ENCODE measurements at regions not wholly inside any gene's neighbourhood (a gene's known extent, or its start where the extent isn't known, plus 50 kb on each side); places are given as distances from the start of the nearest gene placed in this dataset.

DNA sequence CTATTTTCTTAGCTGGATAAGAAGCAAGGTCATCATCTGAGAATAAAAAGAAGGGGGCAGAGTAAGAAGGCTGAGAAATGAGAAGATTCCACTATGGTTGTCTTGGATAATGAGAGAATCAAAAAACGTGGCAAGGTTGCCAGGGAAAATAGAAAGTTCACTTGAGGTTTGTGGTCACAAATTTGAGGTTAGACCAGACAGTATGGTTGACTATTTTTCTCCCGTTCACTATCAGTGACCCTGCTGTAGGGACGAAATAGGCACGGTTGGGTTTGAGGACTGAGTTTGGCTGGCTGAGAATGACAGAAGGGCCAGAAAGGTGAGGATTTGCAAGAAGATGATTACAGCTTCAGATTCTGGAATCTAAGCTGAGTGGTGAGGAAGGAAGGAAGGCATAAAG is 266.0 kb upstream of the ZNF462 start:
- TF ChIP-seq, protein P1, sequence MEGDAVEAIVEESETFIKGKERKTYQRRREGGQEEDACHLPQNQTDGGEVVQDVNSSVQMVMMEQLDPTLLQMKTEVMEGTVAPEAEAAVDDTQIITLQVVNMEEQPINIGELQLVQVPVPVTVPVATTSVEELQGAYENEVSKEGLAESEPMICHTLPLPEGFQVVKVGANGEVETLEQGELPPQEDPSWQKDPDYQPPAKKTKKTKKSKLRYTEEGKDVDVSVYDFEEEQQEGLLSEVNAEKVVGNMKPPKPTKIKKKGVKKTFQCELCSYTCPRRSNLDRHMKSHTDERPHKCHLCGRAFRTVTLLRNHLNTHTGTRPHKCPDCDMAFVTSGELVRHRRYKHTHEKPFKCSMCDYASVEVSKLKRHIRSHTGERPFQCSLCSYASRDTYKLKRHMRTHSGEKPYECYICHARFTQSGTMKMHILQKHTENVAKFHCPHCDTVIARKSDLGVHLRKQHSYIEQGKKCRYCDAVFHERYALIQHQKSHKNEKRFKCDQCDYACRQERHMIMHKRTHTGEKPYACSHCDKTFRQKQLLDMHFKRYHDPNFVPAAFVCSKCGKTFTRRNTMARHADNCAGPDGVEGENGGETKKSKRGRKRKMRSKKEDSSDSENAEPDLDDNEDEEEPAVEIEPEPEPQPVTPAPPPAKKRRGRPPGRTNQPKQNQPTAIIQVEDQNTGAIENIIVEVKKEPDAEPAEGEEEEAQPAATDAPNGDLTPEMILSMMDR (conservative IDR thresholded peaks at IDR 0.05; ENCODE audit: low read depth, low read length): no peak
- no peak for DNase-seq (ENCODE audit: low read depth)
- H3K4me3 ChIP-seq (ENCODE audit: low read depth, low read length): no peak overlapping the region

DNA sequence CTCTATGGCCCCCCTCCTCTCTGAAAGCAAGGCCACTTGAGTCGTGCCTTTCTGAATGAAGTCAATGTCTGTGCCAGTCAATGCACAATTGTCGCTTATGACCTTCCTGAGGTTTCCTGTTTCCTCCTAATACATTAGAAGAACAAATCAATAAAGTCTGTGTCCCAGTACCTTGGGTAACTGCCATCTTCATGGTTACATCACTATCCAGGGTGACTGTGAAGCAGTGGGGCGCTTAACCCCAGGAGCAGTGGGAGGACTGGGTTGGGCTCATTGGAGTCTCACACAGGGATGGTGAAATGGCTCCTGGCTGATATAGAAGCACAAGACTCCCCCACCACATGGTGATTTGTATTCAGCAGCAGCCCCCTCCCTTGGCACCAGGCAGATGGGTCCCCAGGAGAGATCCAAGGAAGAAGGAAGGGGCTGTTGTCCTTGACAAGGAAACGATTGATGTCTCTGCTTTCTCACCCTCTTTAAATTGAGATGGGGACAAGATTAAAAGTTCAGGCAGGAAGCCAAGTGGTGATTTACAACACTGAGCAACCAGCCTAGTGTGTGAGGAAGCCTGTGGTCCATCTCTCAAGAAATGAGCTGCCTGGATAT is 261.9 kb upstream of the ZNF462 start:
- DNase-seq (ENCODE audit: low read depth): no peak
- TF ChIP-seq, protein P1 (conservative IDR thresholded peaks at IDR 0.05; ENCODE audit: low read depth, low read length): no peak
- no peak overlapping the region for H3K4me3 ChIP-seq (ENCODE audit: low read depth, low read length)

DNA sequence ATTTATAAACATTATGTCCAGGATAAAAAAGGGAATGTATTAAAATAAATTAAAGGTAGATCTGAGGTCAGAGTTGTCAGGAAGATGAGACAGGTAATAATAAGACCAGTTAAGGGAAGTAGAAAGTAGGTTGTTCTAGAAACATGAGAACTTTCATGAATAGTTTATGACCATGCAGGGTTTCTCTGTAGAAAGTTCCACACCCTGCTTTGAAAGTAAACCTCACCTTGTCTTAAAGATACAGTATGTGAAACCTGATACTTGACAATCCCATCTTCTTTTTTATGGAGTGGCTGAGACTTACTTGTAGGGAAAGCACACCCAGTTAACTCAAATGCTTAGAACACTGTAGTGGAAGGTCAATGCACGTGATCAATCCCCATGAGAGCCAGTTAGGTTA is 260.6 kb upstream of the ZNF462 start:
- no peak overlapping the region for H3K4me3 ChIP-seq (ENCODE audit: low read depth, low read length)
- TF ChIP-seq, protein P1 (conservative IDR thresholded peaks at IDR 0.05; ENCODE audit: low read depth, low read length): no peak
- no peak for DNase-seq (ENCODE audit: low read depth)

DNA sequence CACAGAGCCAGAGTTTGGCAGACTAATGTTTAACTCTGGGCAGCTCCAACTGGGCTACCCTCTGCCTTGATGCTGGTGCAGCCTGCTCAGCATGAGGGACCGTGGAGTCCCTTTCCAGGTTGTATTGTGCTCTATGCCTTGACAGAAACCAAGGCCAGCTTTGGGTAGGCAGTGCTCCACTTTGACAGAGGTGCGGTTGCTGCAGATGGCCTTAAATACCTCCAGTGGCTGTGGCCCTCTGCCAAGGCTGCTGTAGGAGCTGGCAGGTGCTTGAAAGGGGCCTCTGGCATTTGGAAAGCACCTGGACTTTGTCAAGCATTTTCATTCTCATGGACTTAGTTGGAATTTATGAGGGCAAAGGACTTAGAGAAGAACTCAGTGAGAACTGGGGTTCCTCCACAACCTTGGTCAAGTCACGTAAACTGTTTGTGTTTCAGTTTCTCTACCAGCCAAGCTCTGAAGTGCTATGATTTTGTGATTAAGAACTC is 249.7 kb upstream of the ZNF462 start:
- H3K4me3 ChIP-seq (ENCODE audit: low read depth, low read length): no peak overlapping the region
- no peak for DNase-seq (ENCODE audit: low read depth)
- TF ChIP-seq, protein P1 (conservative IDR thresholded peaks at IDR 0.05; ENCODE audit: low read depth, low read length): no peak

DNA sequence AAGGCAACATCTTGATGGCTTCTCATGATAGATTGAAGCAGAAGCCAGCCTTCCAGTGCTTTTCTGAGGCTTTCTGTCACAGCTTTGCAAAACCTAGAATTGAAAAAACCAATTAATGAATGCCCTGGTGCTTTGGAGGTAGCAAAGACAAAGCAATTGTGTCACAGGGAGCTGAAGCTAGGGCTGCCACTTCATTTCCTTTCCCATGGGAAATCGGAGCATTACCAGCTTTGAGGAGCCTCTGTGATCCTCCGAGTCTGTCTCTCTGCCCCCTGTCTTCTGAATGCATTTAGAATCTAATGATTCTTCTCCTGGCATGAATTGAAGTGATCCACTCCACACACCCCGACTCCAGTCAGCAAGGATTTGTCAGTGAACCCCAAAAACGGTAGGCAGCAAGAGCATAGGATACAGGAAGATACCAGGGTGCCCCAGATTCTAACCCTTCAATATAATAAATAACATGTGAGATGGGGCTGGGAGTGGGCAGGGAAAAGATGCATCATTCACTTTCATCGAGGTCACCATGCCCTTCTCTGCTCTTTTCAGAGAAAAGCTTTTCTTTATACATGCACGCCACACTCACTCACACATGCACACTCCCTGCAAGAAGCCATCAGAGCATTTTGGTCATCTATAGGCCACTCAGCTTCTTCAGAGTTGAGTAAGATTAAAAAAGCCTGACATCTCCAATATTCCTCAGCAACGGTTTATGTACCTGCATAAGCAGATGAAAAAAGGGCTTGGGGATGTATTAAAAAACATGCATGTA is 247.7 kb upstream of the ZNF462 start:
- TF ChIP-seq, protein P1 (conservative IDR thresholded peaks at IDR 0.05; ENCODE audit: low read depth, low read length): no peak
- no peak for DNase-seq (ENCODE audit: low read depth)
- H3K4me3 ChIP-seq (ENCODE audit: low read depth, low read length): no peak overlapping the region

DNA sequence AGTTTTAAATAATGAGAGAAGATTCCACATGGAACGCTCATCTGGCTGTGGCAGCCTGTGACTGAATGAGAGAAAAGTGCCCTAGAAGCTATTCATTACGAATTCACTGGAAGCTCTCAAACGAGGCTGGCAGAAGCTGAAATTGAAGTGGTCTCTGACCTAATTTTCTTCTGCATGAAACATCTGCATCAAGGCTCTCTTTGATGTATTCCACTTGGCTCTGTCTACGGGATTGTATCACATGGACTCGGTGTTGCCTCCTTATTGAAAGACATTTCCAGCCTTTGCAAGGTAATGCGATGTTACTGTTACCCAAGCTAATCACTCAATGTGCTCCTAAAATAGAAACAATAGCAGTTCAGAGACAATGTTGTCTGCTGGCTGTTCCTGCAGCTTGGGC is 246.9 kb upstream of the ZNF462 start:
- TF ChIP-seq, protein P1 (conservative IDR thresholded peaks at IDR 0.05; ENCODE audit: low read depth, low read length): no peak
- DNase-seq (ENCODE audit: low read depth): no peak
- no peak overlapping the region for H3K4me3 ChIP-seq (ENCODE audit: low read depth, low read length)
